ENCODE measurements at regions not wholly inside any gene's neighbourhood (a gene's known extent, or its start where the extent isn't known, plus 50 kb on each side); places are given as distances from the start of the nearest gene placed in this dataset.

DNA sequence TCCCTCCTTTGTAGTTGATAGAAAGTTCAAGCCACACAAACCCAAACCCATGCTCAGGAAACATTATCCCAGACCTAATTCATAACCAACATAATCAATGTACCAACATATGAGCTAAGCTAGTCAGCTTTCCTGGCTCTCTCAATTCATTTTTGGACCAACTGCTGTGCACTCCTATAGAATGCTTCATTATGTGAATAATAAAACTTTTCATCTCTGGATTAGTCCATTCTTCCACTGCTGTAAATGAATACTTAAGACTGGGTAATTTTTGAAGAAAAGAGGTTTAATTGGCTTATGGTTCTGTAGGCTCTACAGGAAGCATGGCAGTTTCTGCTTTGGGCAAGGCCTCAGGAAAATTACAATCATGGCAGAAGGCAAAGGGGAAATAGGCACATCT lies 651.9 kb downstream of the RERGL start:
- intact Hi-C loops (cut with DNase I; ENCODE audit: low total_unique reads): no loop called here
- H3K9me3 ChIP-seq: no peaks in the 10 kb centered on the region
- TF ChIP-seq, protein P1, sequence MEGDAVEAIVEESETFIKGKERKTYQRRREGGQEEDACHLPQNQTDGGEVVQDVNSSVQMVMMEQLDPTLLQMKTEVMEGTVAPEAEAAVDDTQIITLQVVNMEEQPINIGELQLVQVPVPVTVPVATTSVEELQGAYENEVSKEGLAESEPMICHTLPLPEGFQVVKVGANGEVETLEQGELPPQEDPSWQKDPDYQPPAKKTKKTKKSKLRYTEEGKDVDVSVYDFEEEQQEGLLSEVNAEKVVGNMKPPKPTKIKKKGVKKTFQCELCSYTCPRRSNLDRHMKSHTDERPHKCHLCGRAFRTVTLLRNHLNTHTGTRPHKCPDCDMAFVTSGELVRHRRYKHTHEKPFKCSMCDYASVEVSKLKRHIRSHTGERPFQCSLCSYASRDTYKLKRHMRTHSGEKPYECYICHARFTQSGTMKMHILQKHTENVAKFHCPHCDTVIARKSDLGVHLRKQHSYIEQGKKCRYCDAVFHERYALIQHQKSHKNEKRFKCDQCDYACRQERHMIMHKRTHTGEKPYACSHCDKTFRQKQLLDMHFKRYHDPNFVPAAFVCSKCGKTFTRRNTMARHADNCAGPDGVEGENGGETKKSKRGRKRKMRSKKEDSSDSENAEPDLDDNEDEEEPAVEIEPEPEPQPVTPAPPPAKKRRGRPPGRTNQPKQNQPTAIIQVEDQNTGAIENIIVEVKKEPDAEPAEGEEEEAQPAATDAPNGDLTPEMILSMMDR (IDR thresholded peaks at IDR 0.05): no peak
- no peak overlapping the region for H3K4me3 ChIP-seq
- H3K4me1 ChIP-seq: no peaks in the 10 kb centered on the region
- H3K36me3 ChIP-seq: no peaks in the 10 kb centered on the region
- DNase-seq: no peak
- H3K27ac ChIP-seq: no peak overlapping the region
- no peaks in the 10 kb centered on the region for H3K27me3 ChIP-seq

DNA sequence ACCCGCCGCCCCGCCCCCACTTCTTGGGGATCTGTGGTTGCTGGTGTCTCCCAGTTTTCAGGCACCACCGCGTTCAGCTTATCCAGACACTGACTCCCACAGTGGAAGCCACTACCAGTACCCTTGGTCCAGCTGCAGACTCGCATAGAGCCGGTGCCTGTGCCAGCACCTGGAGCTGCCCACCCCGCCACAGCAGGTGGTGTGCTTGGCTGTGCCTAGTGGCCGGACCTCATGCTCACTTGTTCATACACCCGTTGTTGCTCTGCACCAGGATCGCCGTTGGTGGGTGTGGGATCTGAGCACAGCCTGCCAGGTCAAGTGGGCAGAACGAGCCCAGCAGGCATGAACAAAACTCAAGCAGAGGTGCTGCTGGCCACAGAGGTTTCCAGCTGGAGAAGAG lies 673.2 kb downstream of the RERGL start:
- DNase-seq: no peak
- Histone ChIP-seq H3K36me3 (no peaks in the 10 kb centered on the region), H3K4me1 (no peaks in the 10 kb centered on the region), H3K4me3 (no peak overlapping the region), H3K27me3 (no peaks in the 10 kb centered on the region), H3K9me3 (peaks cover 0 to 13% (median 0%) of the 10 kb centered on the region in 3 donors), H3K27ac (no peak overlapping the region)
- intact Hi-C loops (cut with DNase I; ENCODE audit: low total_unique reads): no loop called here
- TF ChIP-seq, protein P1 (IDR thresholded peaks at IDR 0.05): no peak

DNA sequence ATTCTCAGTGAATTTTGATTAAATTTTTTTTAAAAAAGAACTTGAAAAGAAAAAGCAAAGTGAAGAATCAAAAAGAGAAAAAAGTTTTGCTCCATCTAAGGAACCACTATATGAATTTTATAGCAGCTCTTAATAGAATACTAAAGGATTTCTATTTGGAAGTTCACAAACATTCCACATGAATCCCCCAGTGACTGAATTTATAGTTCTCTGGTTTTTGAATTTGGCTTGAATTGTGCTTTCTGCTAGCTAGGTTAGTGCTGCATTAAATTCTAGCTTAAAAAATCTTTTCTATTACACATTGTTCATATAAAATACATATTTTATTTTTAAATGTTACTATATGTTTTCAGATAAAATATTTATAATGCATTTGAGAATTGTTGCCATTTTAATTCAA lies 675.4 kb downstream of the RERGL start:
- DNase-seq: no peak
- intact Hi-C loops (cut with DNase I; ENCODE audit: low total_unique reads): no loop called here
- Histone ChIP-seq H3K4me1 (no peaks in the 10 kb centered on the region), H3K4me3 (no peak overlapping the region), H3K27me3 (no peaks in the 10 kb centered on the region), H3K27ac (no peak overlapping the region), H3K36me3 (no peaks in the 10 kb centered on the region), H3K9me3 (peaks cover 0 to 13% (median 0%) of the 10 kb centered on the region in 3 donors)
- TF ChIP-seq, protein P1 (IDR thresholded peaks at IDR 0.05): no peak

DNA sequence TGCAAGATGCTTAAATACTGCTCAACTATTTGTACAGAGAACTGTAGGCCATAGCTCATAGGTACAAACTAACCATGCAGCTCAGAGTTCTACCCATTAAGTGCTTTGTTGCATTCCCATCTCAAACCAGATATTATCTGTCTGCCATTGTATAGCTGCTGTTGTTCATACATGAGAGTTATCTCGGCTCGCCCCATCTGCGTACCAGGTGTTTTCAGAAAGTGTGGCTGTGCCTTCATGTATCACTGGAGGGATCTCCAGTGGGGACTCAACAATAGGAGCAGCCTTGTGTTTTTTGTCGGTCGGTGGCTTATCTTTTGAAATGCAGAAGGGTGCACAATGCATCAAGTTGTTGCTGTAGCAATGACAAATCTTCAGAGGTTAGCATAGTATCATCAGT lies 678.3 kb downstream of the RERGL start:
- intact Hi-C loops (cut with DNase I; ENCODE audit: low total_unique reads): no loop called here
- TF ChIP-seq, protein P1 (IDR thresholded peaks at IDR 0.05): no peak
- Histone ChIP-seq H3K9me3 (peaks cover 0 to 11% (median 0%) of the 10 kb centered on the region in 3 donors), H3K27ac (no peak overlapping the region), H3K4me1 (no peaks in the 10 kb centered on the region), H3K27me3 (no peaks in the 10 kb centered on the region), H3K4me3 (no peak overlapping the region), H3K36me3 (no peaks in the 10 kb centered on the region)
- DNase-seq: no peak

DNA sequence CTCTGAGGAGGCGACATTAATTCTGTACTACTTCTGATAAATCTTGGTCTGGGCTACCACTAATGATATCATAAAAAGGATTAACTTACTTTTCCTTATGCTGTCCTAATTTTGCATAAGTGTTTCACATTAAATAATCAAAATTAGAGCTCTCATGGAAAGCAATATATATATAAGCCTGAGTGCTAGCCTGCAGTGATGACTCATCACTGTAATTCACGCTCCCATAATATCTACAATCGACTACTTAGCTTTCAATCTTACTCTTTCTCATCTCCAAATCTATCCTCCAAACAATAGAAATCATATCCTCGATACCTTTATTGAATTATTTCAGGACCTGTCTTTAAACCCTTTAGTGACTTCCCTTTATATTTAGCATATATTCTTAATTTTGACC lies 701.3 kb downstream of the RERGL start:
- no peaks in the 10 kb centered on the region for H3K4me1 ChIP-seq
- H3K27ac ChIP-seq: no peak overlapping the region
- H3K36me3 ChIP-seq: no peaks in the 10 kb centered on the region
- H3K9me3 ChIP-seq: no peaks in the 10 kb centered on the region
- TF ChIP-seq, protein P1 (IDR thresholded peaks at IDR 0.05): no peak
- H3K27me3 ChIP-seq: no peaks in the 10 kb centered on the region
- no peak overlapping the region for H3K4me3 ChIP-seq
- no peak for DNase-seq
- intact Hi-C loops (cut with DNase I; ENCODE audit: low total_unique reads): no loop called here

DNA sequence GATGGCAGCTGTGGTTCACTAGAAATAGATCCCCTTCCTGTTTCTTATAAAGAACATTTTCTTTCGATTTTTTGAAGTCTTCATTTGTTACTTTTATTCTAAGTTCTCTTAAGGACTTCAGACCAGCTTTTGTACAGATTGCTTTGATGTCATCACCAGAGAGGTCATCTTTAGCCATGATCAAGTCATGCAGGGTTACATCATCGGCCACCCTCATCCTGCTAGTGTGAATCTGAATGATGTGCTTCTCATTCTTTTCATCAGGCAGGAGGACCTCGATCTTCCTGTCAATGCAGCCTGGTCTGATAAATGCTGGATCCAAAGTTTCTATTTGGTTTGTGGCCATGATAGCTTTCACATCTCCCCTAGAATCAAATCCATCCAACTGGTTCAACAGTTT lies 706.7 kb downstream of the RERGL start:
- TF ChIP-seq, protein P1 (IDR thresholded peaks at IDR 0.05): no peak
- H3K36me3 ChIP-seq: no peaks in the 10 kb centered on the region
- no peak for DNase-seq
- no peaks in the 10 kb centered on the region for H3K27me3 ChIP-seq
- H3K4me3 ChIP-seq: no peak overlapping the region
- no peak overlapping the region for H3K27ac ChIP-seq
- no peaks in the 10 kb centered on the region for H3K9me3 ChIP-seq
- H3K4me1 ChIP-seq: no peaks in the 10 kb centered on the region
- intact Hi-C loops (cut with DNase I; ENCODE audit: low total_unique reads): no loop called here

All from tibial artery (tissue), 4 donors.